Hepatocyte (in vitro differentiated cells): ENCODE measurements at regions not wholly inside any gene's neighbourhood (a gene's known extent, or its start where the extent isn't known, plus 50 kb on each side); places are given as distances from the start of the nearest gene placed in this dataset.

Experiments used
- CTCF ChIP-seq: fragments of 200-600 bp; sonication (generic); IDR thresholded peaks from 2 replicates; pipeline ENCODE4 v1.5.1; 2016; ENCODE audit warnings: antibody characterized with exemption, mild to moderate bottlenecking; ENCODE audit not compliant: poor library complexity
- EZH2 ChIP-seq: fragments of 200-600 bp; sonication (generic); IDR thresholded peaks from 2 replicates; pipeline ENCODE4 v1.6.1; 2016; ENCODE audit warnings: antibody characterized with exemption, mild to moderate bottlenecking, borderline replicate concordance

- TF ChIP-seq EZH2 = no peak
- no peak for TF ChIP-seq CTCF
Measured at GRCh38 chr2:20542269-20542668, 95.4 kb downstream of the RHOB start.
